DND-41 (cell line): ENCODE measurements at regions not wholly inside any gene's neighbourhood (a gene's known extent, or its start where the extent isn't known, plus 50 kb on each side); places are given as distances from the start of the nearest gene placed in this dataset.

Source experiments
- ATAC-seq: fragments of 200-7000 bp; cut with Tn5 transposase; 3 replicates; pipeline ENCODE4 v1.9.1; 2021; ENCODE audit warnings: low read depth; ENCODE audit not compliant: insufficient read depth
- DNase-seq: peaks from one replicate; pipeline ENCODE4 v3.0.0-alpha.2; 2020
- H2AFZ ChIP-seq: 2 replicates; pipeline ENCODE4 v1.6.0; 2012; ENCODE audit warnings: low read depth, low read length
- H3K27ac ChIP-seq: 2 replicates; pipeline ENCODE4 v1.5.1; 2012; ENCODE audit warnings: low read length, inconsistent platforms
- H3K27me3 ChIP-seq: fragments of 200-600 bp; sonication (generic); 2 replicates; pipeline ENCODE4 v1.6.0; 2012; ENCODE audit warnings: low read length, mild to moderate bottlenecking, inconsistent platforms; ENCODE audit not compliant: insufficient read depth, poor library complexity
- H3K36me3 ChIP-seq: 2 replicates; pipeline ENCODE4 v1.5.1; 2012; ENCODE audit warnings: low read length, inconsistent platforms; ENCODE audit not compliant: insufficient read depth
- H3K4me1 ChIP-seq: 2 replicates; pipeline ENCODE4 v1.5.1; 2012; ENCODE audit warnings: mild to moderate bottlenecking, low read length; ENCODE audit not compliant: insufficient read depth
- H3K4me2 ChIP-seq: 2 replicates; pipeline ENCODE4 v1.6.0; 2012; ENCODE audit warnings: mild to moderate bottlenecking, moderate library complexity, low read length, inconsistent platforms; ENCODE audit not compliant: insufficient read depth
- H3K4me3 ChIP-seq, 2 experiments: fragments of 200-600 bp in 1 of 2; shearing (Covaris generic) in 1 of 2; 2 replicates each; pipeline ENCODE4 v1.5.1; 2012 to 2016; ENCODE audit warnings: inconsistent platforms in 2 of 2, low read length in 2 of 2, mild to moderate bottlenecking in 2 of 2, low read depth in 1 of 2, moderate library complexity in 1 of 2
- H3K79me2 ChIP-seq: 2 replicates; pipeline ENCODE4 v1.6.0; 2012; ENCODE audit warnings: low read length, inconsistent platforms; ENCODE audit not compliant: insufficient read depth
- H3K9ac ChIP-seq: 2 replicates; pipeline ENCODE4 v1.6.0; 2012; ENCODE audit warnings: low read depth, mild to moderate bottlenecking, inconsistent platforms, low read length, moderate library complexity
- H3K9me3 ChIP-seq: 2 replicates; pipeline ENCODE4 v1.5.1; 2012; ENCODE audit warnings: low read length, moderate library complexity, mild to moderate bottlenecking, inconsistent platforms; ENCODE audit not compliant: insufficient read depth, severe bottlenecking
- H4K20me1 ChIP-seq: 2 replicates; pipeline ENCODE4 v1.6.0; 2012; ENCODE audit warnings: low read length; ENCODE audit not compliant: insufficient read depth
- CTCF ChIP-seq: IDR thresholded peaks from 2 replicates; pipeline ENCODE4 v1.5.1; 2012; ENCODE audit warnings: borderline replicate concordance, low read length, moderate library complexity, mild to moderate bottlenecking; ENCODE audit not compliant: poor library complexity, severe bottlenecking; ENCODE audit errors: extremely low read depth
- EZH2 ChIP-seq: IDR thresholded peaks from 3 replicates; pipeline ENCODE4 v1.6.1; 2012; ENCODE audit warnings: borderline replicate concordance, low read depth, mild to moderate bottlenecking, moderate library complexity, low read length, inconsistent platforms; ENCODE audit not compliant: severe bottlenecking

- Histone ChIP-seq H2AFZ (no peak overlapping the region), H3K9me3 (no peaks in the 10 kb centered on the region), H3K27me3 (no peaks in the 10 kb centered on the region), H3K4me3 (no peak overlapping the region), H3K27ac (no peak overlapping the region), H3K9ac (no peak overlapping the region), H3K79me2 (no peaks in the 10 kb centered on the region), H4K20me1 (no peaks in the 10 kb centered on the region), H3K36me3 (no peaks in the 10 kb centered on the region), H3K4me1 (peaks cover 29% of the 10 kb centered on the region), H3K4me2 (no peak overlapping the region)
- DNase-seq: no peak
- peak; percentile 59 for ATAC-seq
- TF ChIP-seq CTCF: no peak
- TF ChIP-seq EZH2: no peak
Measured at GRCh38 chr12:92294676-92295440, 149.2 kb upstream of the BTG1 start.

GRCh38 chr12:92292016-92292415 lies 146.4 kb upstream of the BTG1 start:
- Histone ChIP-seq H3K9me3 (no peaks in the 10 kb centered on the region), H3K36me3 (no peaks in the 10 kb centered on the region), H3K4me3 (no peak overlapping the region), H2AFZ (no peak overlapping the region), H3K4me2 (no peak overlapping the region), H3K9ac (no peak overlapping the region), H3K27ac (no peak overlapping the region), H3K79me2 (no peaks in the 10 kb centered on the region), H3K4me1 (peaks cover 16% of the 10 kb centered on the region), H3K27me3 (no peaks in the 10 kb centered on the region), H4K20me1 (no peaks in the 10 kb centered on the region)
- DNase-seq (no peak), ATAC-seq (no peak)
- TF ChIP-seq EZH2 (no peak), CTCF (no peak)

- no peak for TF ChIP-seq EZH2
- no peak for TF ChIP-seq CTCF
- peaks cover 13% of the 10 kb centered on the region for H3K4me1 ChIP-seq
- H2AFZ ChIP-seq: no peak overlapping the region
- no peaks in the 10 kb centered on the region for H4K20me1 ChIP-seq
- H3K36me3 ChIP-seq: no peaks in the 10 kb centered on the region
- no peaks in the 10 kb centered on the region for H3K27me3 ChIP-seq
- no peak for ATAC-seq
- no peaks in the 10 kb centered on the region for H3K79me2 ChIP-seq
- H3K9ac ChIP-seq: no peak overlapping the region
- no peak overlapping the region for H3K4me3 ChIP-seq
- H3K4me2 ChIP-seq: no peak overlapping the region
- no peak overlapping the region for H3K27ac ChIP-seq
- H3K9me3 ChIP-seq: no peaks in the 10 kb centered on the region
- DNase-seq: no peak
Measured at GRCh38 chr12:92290886-92291285, 145.2 kb upstream of the BTG1 start.
